SK-N-SH (cell line): ENCODE measurements at regions not wholly inside any gene's neighbourhood (a gene's known extent, or its start where the extent isn't known, plus 50 kb on each side); places are given as distances from the start of the nearest gene placed in this dataset.

ENCODE experiments used
- CTCF ChIA-PET: fragments of 300-600, 350-600 bp; formaldehyde crosslinking; extraction: SDS; loops from one replicate; lab custom pipeline; 2021; lab: Yijun Ruan, JAX
- POLR2A ChIA-PET: fragments of 350-600 bp; sonication (Branson Sonifier 250); formaldehyde crosslinking; extraction: SDS; loops from one replicate; lab custom pipeline; 2020; ENCODE audit warnings: antibody characterized with exemption, inconsistent platforms; lab: Yijun Ruan, JAX
- DNase-seq: peaks from one replicate; pipeline ENCODE4 v3.0.0; 2012
- H2AFZ ChIP-seq: fragments of 200-600 bp; sonication (generic); 2 replicates; pipeline ENCODE4 v1.8.1; 2016; ENCODE audit warnings: antibody characterized with exemption, mild to moderate bottlenecking, low read depth
- H3F3A ChIP-seq: fragments of 200-600 bp; sonication (generic); replicated peaks from 2 replicates; pipeline ENCODE3; 2016; ENCODE audit warnings: antibody characterized with exemption, mild to moderate bottlenecking; ENCODE audit not compliant: insufficient read depth
- H3K27ac ChIP-seq, 2 experiments: fragments of 200-500 bp in 1 of 2; fragments of 200-600 bp in 1 of 2; sonication (Bioruptor generic) in 1 of 2; sonication (generic), shearing (Covaris generic) in 1 of 2; 2 replicates each; pipeline versions ENCODE4 v1.5.1 to v1.6.1; 2014 to 2016; ENCODE audit warnings: low read depth in 2 of 2, inconsistent platforms in 1 of 2, low read length in 1 of 2, mild to moderate bottlenecking in 1 of 2, mixed read lengths in 1 of 2
- H3K27me3 ChIP-seq: fragments of 200-600 bp; sonication (generic), shearing (Covaris generic); 2 replicates; pipeline ENCODE4 v1.6.1; 2016; ENCODE audit warnings: mixed run types; ENCODE audit not compliant: insufficient read depth
- H3K36me3 ChIP-seq, 2 experiments: fragments of 200-500 bp in 1 of 2; fragments of 200-600 bp in 1 of 2; sonication (Bioruptor generic) in 1 of 2; sonication (generic) in 1 of 2; replicated peaks in 1 of 2; 2 replicates each; pipeline versions ENCODE3 to v1.5.1; 2014 to 2016; ENCODE audit warnings: low read length in 1 of 2, mild to moderate bottlenecking in 1 of 2; ENCODE audit not compliant: insufficient read depth in 2 of 2, control insufficient read depth in 1 of 2
- H3K4me1 ChIP-seq, 2 experiments: fragments of 200-500 bp in 1 of 2; fragments of 200-600 bp in 1 of 2; sonication (Bioruptor generic) in 1 of 2; sonication (generic), shearing (Covaris generic) in 1 of 2; 2 replicates each; pipeline versions ENCODE4 v1.5.1 to v1.6.1; 2014 to 2016; ENCODE audit warnings: low read depth in 1 of 2, low read length in 1 of 2, mixed run types in 1 of 2; ENCODE audit not compliant: insufficient read depth in 2 of 2, control insufficient read depth in 1 of 2
- H3K4me2 ChIP-seq: fragments of 200-600 bp; sonication (generic), shearing (Covaris generic); 2 replicates; pipeline ENCODE4 v1.6.1; 2017; ENCODE audit warnings: mixed run types
- H3K4me3 ChIP-seq, 2 experiments: fragments of 200-500 bp in 1 of 2; fragments of 200-600 bp in 1 of 2; sonication (Bioruptor generic) in 1 of 2; sonication (generic), shearing (Covaris generic) in 1 of 2; 2 replicates each; pipeline versions ENCODE4 v1.5.1 to v1.8.1; 2014 to 2016; ENCODE audit warnings: low read depth in 2 of 2, inconsistent platforms in 1 of 2, low read length in 1 of 2, mild to moderate bottlenecking in 1 of 2, mixed read lengths in 1 of 2, moderate library complexity in 1 of 2
- H3K79me2 ChIP-seq: fragments of 200-600 bp; sonication (generic); 2 replicates; pipeline ENCODE4 v1.8.1; 2017; ENCODE audit warnings: mild to moderate bottlenecking; ENCODE audit not compliant: insufficient read depth
- H3K9ac ChIP-seq: fragments of 200-600 bp; sonication (generic); 2 replicates; pipeline ENCODE4 v1.6.1; 2017; ENCODE audit warnings: mixed run types
- H3K9me2 ChIP-seq: fragments of 200-600 bp; sonication (generic); 2 replicates; pipeline ENCODE4 v1.6.1; 2017; ENCODE audit warnings: mixed run types
- H3K9me3 ChIP-seq: fragments of 200-600 bp; sonication (generic); 2 replicates; pipeline ENCODE4 v1.6.1; 2017; ENCODE audit warnings: mixed run types, mild to moderate bottlenecking, moderate library complexity
- H4K20me1 ChIP-seq: fragments of 200-600 bp; sonication (generic); 2 replicates; pipeline ENCODE4 v1.6.1; 2017; ENCODE audit warnings: mild to moderate bottlenecking, mixed run types; ENCODE audit not compliant: insufficient read depth
- ELF1 ChIP-seq: IDR thresholded peaks from 2 replicates; pipeline ENCODE4 v1.4.0; 2012
- EP300 ChIP-seq, 2 experiments: IDR thresholded peaks; 2 replicates each; pipeline versions ENCODE4 v1.4.0 to v1.6.1; 2012; ENCODE audit warnings: borderline replicate concordance in 1 of 2, low read depth in 1 of 2, low read length in 1 of 2
- EZH2phosphoT487 ChIP-seq: fragments of 200-600 bp; sonication (generic); IDR thresholded peaks from 2 replicates; pipeline ENCODE4 v1.6.1; 2017; ENCODE audit warnings: low read depth, mixed run types, mild to moderate bottlenecking, antibody characterized with exemption, moderate library complexity, borderline replicate concordance
- FOSL2 ChIP-seq: IDR thresholded peaks from 2 replicates; pipeline ENCODE4 v1.4.0; 2012; ENCODE audit warnings: low read depth, mild to moderate bottlenecking, moderate library complexity, borderline replicate concordance
- GATA2 ChIP-seq: sonication (generic); formaldehyde crosslinking; IDR thresholded peaks from 2 replicates; pipeline ENCODE4 v1.5.0; 2020; ENCODE audit warnings: mild to moderate bottlenecking, missing genetic modification reagents
- IRF3 ChIP-seq: fragments of 150-350 bp; IDR thresholded peaks from 2 replicates; pipeline ENCODE4 v1.6.1; 2016; ENCODE audit warnings: mild to moderate bottlenecking, low read depth, low read length
- JUND ChIP-seq: IDR thresholded peaks from 2 replicates; pipeline ENCODE4 v1.4.0; 2012
- NFIC ChIP-seq: IDR thresholded peaks from 2 replicates; pipeline ENCODE4 v1.4.0; 2012; ENCODE audit warnings: borderline replicate concordance
- NRF1 ChIP-seq: IDR thresholded peaks from 2 replicates; pipeline ENCODE4 v1.6.1; 2012; ENCODE audit warnings: low read depth, mild to moderate bottlenecking, low read length
- PBX3 ChIP-seq: IDR thresholded peaks from 2 replicates; pipeline ENCODE4; 2012
- POLR2AphosphoS5 ChIP-seq: IDR thresholded peaks from 2 replicates; pipeline ENCODE4 v1.6.1; 2012; ENCODE audit warnings: low read depth, low read length
- RAD21 ChIP-seq: IDR thresholded peaks from 2 replicates; pipeline ENCODE4 v1.6.1; 2012; ENCODE audit warnings: mild to moderate bottlenecking, low read length
- RCOR1 ChIP-seq: fragments of 150-350 bp; IDR thresholded peaks from 2 replicates; pipeline ENCODE4 v1.6.1; 2017; ENCODE audit warnings: antibody characterized with exemption, low read length
- RFX5 ChIP-seq: IDR thresholded peaks from 2 replicates; pipeline ENCODE4 v1.6.1; 2012; ENCODE audit warnings: mild to moderate bottlenecking, improper control_type of control experiment, low read length
- SIN3A ChIP-seq: IDR thresholded peaks from 2 replicates; pipeline ENCODE4 v1.6.1; 2012; ENCODE audit warnings: low read depth, mild to moderate bottlenecking, low read length, moderate library complexity, borderline replicate concordance
- TAF1 ChIP-seq: IDR thresholded peaks from 2 replicates; pipeline ENCODE4 v1.6.1; 2012; ENCODE audit warnings: low read depth, mild to moderate bottlenecking, low read length, moderate library complexity, borderline replicate concordance
- TCF12 ChIP-seq: IDR thresholded peaks from 2 replicates; pipeline ENCODE4 v1.4.0; 2012
- TEAD4 ChIP-seq: IDR thresholded peaks from 2 replicates; pipeline ENCODE4 v1.4.0; 2012; ENCODE audit warnings: mild to moderate bottlenecking, borderline replicate concordance; ENCODE audit not compliant: insufficient read depth
- USF2 ChIP-seq: fragments of 150-350 bp; IDR thresholded peaks from 2 replicates; pipeline ENCODE4 v1.6.1; 2017; ENCODE audit warnings: antibody characterized with exemption, low read length, low read depth, borderline replicate concordance
- ZBTB33 ChIP-seq: IDR thresholded peaks from 2 replicates; pipeline ENCODE4 v1.4.0; 2012; ENCODE audit warnings: low read depth, borderline replicate concordance
- WGBS: methylation state at CpG from one replicate; pipeline ENCODE4 v1.1.6; 2017; ENCODE audit warnings: low lambda C conversion rate; 5-methylcytosine and 5-hydroxymethylcytosine counted together
- TF ChIP-seq, protein P1 (sequence below): IDR thresholded peaks from 2 replicates; pipeline ENCODE4 v1.6.1; 2012; ENCODE audit warnings: mild to moderate bottlenecking, low read depth, low read length, moderate library complexity
- TF ChIP-seq, protein P2 (sequence below): IDR thresholded peaks from 2 replicates; pipeline ENCODE4 v1.4.0; 2012; ENCODE audit warnings: low read depth, borderline replicate concordance

GRCh38 chr20:23257848-23258746 is 92.5 kb upstream of the NXT1 start:
- POLR2A ChIA-PET = no interaction called here
- Histone ChIP-seq H3K27ac (peak overlapping the region in 1 of 2 experiments; percentile 76; a peak in 2 of 4 replicates), H3K27me3 (no peaks in the 10 kb centered on the region; the same call in 1 of the 2 replicates), H4K20me1 (no peaks in the 10 kb centered on the region), H3K36me3 (no peaks in the 10 kb centered on the region), H3K4me1 (peaks cover 0 to 26% of the 10 kb centered on the region in 2 experiments; a peak in 3 of 4 replicates), H3F3A (peaks cover 23% of the 10 kb centered on the region), H3K9me2 (no peaks in the 10 kb centered on the region), H2AFZ (peak overlapping the region; percentile 36), H3K4me2 (peak overlapping the region; percentile 59), H3K4me3 (peak overlapping the region in 1 of 2 experiments; percentile 1; a peak in 1 of 4 replicates), H3K79me2 (no peaks in the 10 kb centered on the region), H3K9ac (peak overlapping the region; percentile 6; the same call in 1 of the 2 replicates), H3K9me3 (no peaks in the 10 kb centered on the region)
- DNase-seq = peak; percentile 20
- CTCF ChIA-PET = interaction anchor here (0.6 kb wide), 3 partner anchors 64 to 189 kb away, joined by 3 to 4 read pairs (median 3); no protein-coding TSS in a partner anchor
- WGBS = 25% methylated on average over 8 of the region's 8 CpGs
- TF ChIP-seq RAD21 (no peak), TCF12 (peak; percentile 66; the same call in 1 of the 2 replicates), RCOR1 (no peak), NRF1 (no peak), ELF1 (no peak; the same call in 1 of the 2 replicates), GATA2 (CRISPR knock-in tag) (peak; percentile 61; the same call in 1 of the 2 replicates), ZBTB33 (no peak), JUND (peak; percentile 69), RFX5 (no peak), TAF1 (no peak), SIN3A (0 out of 2 replicates have a peak, but pooled peaks have one; percentile 30), USF2 (no peak), POLR2AphosphoS5 (no peak), EP300 (IDR thresholded peaks at IDR 0.05; ENCODE audit: borderline replicate concordance in 1 of 2, low read depth in 1 of 2, low read length in 1 of 2) (no peak; a peak in 1 of 4 replicates), EZH2phosphoT487 (no peak), TEAD4 (no peak), FOSL2 (peak; percentile 76), IRF3 (no peak), NFIC (peak; percentile 61), PBX3 (peak; percentile 40; the same call in 1 of the 2 replicates)
- TF ChIP-seq, protein P1, sequence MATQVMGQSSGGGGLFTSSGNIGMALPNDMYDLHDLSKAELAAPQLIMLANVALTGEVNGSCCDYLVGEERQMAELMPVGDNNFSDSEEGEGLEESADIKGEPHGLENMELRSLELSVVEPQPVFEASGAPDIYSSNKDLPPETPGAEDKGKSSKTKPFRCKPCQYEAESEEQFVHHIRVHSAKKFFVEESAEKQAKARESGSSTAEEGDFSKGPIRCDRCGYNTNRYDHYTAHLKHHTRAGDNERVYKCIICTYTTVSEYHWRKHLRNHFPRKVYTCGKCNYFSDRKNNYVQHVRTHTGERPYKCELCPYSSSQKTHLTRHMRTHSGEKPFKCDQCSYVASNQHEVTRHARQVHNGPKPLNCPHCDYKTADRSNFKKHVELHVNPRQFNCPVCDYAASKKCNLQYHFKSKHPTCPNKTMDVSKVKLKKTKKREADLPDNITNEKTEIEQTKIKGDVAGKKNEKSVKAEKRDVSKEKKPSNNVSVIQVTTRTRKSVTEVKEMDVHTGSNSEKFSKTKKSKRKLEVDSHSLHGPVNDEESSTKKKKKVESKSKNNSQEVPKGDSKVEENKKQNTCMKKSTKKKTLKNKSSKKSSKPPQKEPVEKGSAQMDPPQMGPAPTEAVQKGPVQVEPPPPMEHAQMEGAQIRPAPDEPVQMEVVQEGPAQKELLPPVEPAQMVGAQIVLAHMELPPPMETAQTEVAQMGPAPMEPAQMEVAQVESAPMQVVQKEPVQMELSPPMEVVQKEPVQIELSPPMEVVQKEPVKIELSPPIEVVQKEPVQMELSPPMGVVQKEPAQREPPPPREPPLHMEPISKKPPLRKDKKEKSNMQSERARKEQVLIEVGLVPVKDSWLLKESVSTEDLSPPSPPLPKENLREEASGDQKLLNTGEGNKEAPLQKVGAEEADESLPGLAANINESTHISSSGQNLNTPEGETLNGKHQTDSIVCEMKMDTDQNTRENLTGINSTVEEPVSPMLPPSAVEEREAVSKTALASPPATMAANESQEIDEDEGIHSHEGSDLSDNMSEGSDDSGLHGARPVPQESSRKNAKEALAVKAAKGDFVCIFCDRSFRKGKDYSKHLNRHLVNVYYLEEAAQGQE = no peak
- TF ChIP-seq, protein P2, sequence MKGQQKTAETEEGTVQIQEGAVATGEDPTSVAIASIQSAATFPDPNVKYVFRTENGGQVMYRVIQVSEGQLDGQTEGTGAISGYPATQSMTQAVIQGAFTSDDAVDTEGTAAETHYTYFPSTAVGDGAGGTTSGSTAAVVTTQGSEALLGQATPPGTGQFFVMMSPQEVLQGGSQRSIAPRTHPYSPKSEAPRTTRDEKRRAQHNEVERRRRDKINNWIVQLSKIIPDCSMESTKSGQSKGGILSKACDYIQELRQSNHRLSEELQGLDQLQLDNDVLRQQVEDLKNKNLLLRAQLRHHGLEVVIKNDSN = no peak
